Smooth muscle cell (in vitro differentiated cells): ENCODE measurements at regions not wholly inside any gene's neighbourhood (a gene's known extent, or its start where the extent isn't known, plus 50 kb on each side); places are given as distances from the start of the nearest gene placed in this dataset.

Source experiments
- DNase-seq: peaks from one replicate; lab custom pipeline; 2025; ENCODE audit not compliant: unreplicated experiment; lab: John Stamatoyannopoulos, UW
- H2AFZ ChIP-seq: fragments of 200-600 bp; sonication (generic); 2 replicates; pipeline ENCODE4 v1.6.0; 2016; ENCODE audit warnings: antibody characterized with exemption, low read depth, mild to moderate bottlenecking
- H3F3A ChIP-seq: fragments of 200-600 bp; sonication (generic); 2 replicates; pipeline ENCODE4 v1.6.0; 2017; ENCODE audit warnings: antibody characterized with exemption, low read depth
- H3K27ac ChIP-seq: fragments of 200-600 bp; sonication (generic); 2 replicates; pipeline ENCODE4 v1.5.1; 2016; ENCODE audit warnings: low read depth, mild to moderate bottlenecking
- H3K27me3 ChIP-seq: fragments of 200-600 bp; sonication (generic); 2 replicates; pipeline ENCODE4 v1.6.1; 2016; ENCODE audit warnings: low read depth, mild to moderate bottlenecking
- H3K36me3 ChIP-seq: fragments of 200-600 bp; sonication (generic); 2 replicates; pipeline ENCODE4 v1.5.1; 2016; ENCODE audit warnings: low read depth
- H3K4me1 ChIP-seq: fragments of 200-600 bp; sonication (generic); 2 replicates; pipeline ENCODE4 v1.5.1; 2016; ENCODE audit warnings: low read depth
- H3K4me2 ChIP-seq: fragments of 200-600 bp; sonication (generic); 2 replicates; pipeline ENCODE4 v1.6.0; 2016; ENCODE audit warnings: mild to moderate bottlenecking
- H3K4me3 ChIP-seq: fragments of 200-600 bp; sonication (generic); 2 replicates; pipeline ENCODE4 v1.5.1; 2016; ENCODE audit warnings: mild to moderate bottlenecking
- H3K79me2 ChIP-seq: fragments of 200-600 bp; sonication (generic); 2 replicates; pipeline ENCODE4 v1.6.0; 2016; ENCODE audit warnings: low read depth, mild to moderate bottlenecking
- H3K9ac ChIP-seq: fragments of 200-600 bp; sonication (generic); 2 replicates; pipeline ENCODE4 v1.6.0; 2016; ENCODE audit warnings: low read depth
- H3K9me3 ChIP-seq: fragments of 200-600 bp; sonication (generic); replicated peaks from 2 replicates; pipeline ENCODE4 v1.5.1; 2016; ENCODE audit warnings: low read depth
- H4K20me1 ChIP-seq: fragments of 200-600 bp; sonication (generic); 2 replicates; pipeline ENCODE4 v1.6.0; 2016; ENCODE audit warnings: low read depth
- CTCF ChIP-seq: fragments of 200-600 bp; sonication (generic); IDR thresholded peaks from 2 replicates; pipeline ENCODE4 v1.5.1; 2017; ENCODE audit warnings: borderline replicate concordance, mild to moderate bottlenecking, antibody characterized with exemption; ENCODE audit not compliant: insufficient read depth, poor library complexity, severe bottlenecking
- WGBS: methylation state at CpG from one replicate; pipeline ENCODE4 v1.1.7; 2016; ENCODE audit warnings: low lambda C conversion rate; 5-methylcytosine and 5-hydroxymethylcytosine counted together

DNA sequence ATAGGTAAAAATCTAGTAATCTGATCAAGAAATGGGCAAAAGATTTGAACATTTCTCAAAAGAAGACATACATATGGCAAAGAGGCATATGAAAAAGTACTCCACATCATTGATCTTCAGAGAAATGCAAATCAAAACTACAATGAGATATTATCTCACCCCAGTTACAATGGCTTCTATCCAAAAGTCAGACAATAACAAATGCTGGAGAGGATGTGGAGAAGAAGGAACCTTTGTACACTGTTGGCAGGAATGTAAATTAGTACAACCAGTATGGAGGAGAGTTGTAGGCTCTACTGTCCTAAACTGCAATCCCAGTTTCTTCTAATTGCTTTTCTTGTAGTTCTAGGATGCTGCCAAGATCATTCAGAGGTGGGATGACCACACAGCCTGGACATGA lies 193.5 kb upstream of the RFX3 start:
- Histone ChIP-seq H2AFZ (no peak overlapping the region), H3F3A (no peaks in the 10 kb centered on the region), H3K9me3 (no peaks in the 10 kb centered on the region), H4K20me1 (no peaks in the 10 kb centered on the region), H3K4me1 (no peaks in the 10 kb centered on the region), H3K27me3 (no peaks in the 10 kb centered on the region), H3K36me3 (no peaks in the 10 kb centered on the region), H3K4me2 (no peak overlapping the region), H3K9ac (no peak overlapping the region), H3K4me3 (no peak overlapping the region), H3K27ac (no peak overlapping the region), H3K79me2 (no peaks in the 10 kb centered on the region)
- TF ChIP-seq CTCF = no peak
- DNase-seq = no peak

DNA sequence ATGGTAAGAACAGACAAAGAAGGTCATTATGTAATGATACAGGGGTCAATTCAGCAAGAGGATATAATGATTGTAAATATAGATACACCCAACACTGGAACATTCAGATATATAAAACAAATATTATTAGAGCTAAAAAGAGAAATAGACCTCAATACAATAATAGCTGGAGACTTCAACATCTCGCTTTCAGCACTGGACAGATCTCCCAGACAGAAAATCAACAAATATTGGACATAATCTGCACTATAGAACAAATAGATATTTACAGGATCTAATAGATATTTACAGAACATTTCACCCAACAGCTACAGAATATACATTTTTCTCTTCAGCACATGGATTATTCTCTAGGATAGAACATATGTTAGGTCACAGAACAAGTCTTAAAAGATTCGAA lies 190.6 kb upstream of the RFX3 start:
- Histone ChIP-seq H3K4me1 (no peaks in the 10 kb centered on the region), H3K4me2 (no peak overlapping the region), H3K9ac (no peak overlapping the region), H3K36me3 (no peaks in the 10 kb centered on the region), H3K27me3 (no peaks in the 10 kb centered on the region), H3F3A (no peaks in the 10 kb centered on the region), H3K79me2 (no peaks in the 10 kb centered on the region), H3K27ac (no peak overlapping the region), H3K4me3 (no peak overlapping the region), H3K9me3 (no peaks in the 10 kb centered on the region), H4K20me1 (no peaks in the 10 kb centered on the region), H2AFZ (no peak overlapping the region)
- WGBS = 94% methylated on average over 2 of the region's 2 CpGs
- no peak for DNase-seq
- TF ChIP-seq CTCF = no peak

DNA sequence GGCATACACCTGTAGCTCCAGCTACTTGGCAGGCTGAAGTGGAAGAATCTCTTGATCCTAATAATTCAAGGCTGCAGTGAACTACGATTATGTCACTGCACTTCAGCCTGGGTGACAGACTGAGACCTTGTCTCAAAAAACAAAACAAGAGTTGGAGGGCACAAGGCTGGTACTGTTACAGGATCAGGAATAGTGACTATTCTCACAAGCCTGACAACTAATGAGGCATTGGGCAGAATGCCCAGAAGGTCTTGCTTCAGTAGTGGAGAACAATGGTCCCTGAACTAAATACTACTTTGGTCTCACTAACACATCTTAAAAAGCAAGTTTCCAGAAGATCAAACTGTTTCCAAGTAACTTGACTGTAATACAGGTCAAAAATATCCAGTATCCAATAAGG lies 182.9 kb upstream of the RFX3 start:
- no peak for TF ChIP-seq CTCF
- Histone ChIP-seq H3K79me2 (no peaks in the 10 kb centered on the region), H2AFZ (no peak overlapping the region), H3K4me1 (no peaks in the 10 kb centered on the region), H3K9ac (no peak overlapping the region), H3K4me2 (no peak overlapping the region), H3F3A (no peaks in the 10 kb centered on the region), H4K20me1 (no peaks in the 10 kb centered on the region), H3K9me3 (no peaks in the 10 kb centered on the region), H3K27me3 (no peaks in the 10 kb centered on the region), H3K4me3 (no peak overlapping the region), H3K27ac (no peak overlapping the region), H3K36me3 (no peaks in the 10 kb centered on the region)
- 89% methylated on average over 1 of the region's 1 CpG for WGBS
- DNase-seq = no peak

- H4K20me1 ChIP-seq = no peaks in the 10 kb centered on the region
- no peak for TF ChIP-seq CTCF
- 86% methylated on average over 2 of the region's 2 CpGs for WGBS
- H2AFZ ChIP-seq = no peak overlapping the region
- no peaks in the 10 kb centered on the region for H3K27me3 ChIP-seq
- no peak for DNase-seq
- H3F3A ChIP-seq = no peaks in the 10 kb centered on the region
- H3K36me3 ChIP-seq = no peaks in the 10 kb centered on the region
- no peaks in the 10 kb centered on the region for H3K79me2 ChIP-seq
- no peak overlapping the region for H3K9ac ChIP-seq
- H3K4me2 ChIP-seq = no peak overlapping the region
- no peak overlapping the region for H3K27ac ChIP-seq
- H3K4me1 ChIP-seq = no peaks in the 10 kb centered on the region
- no peaks in the 10 kb centered on the region for H3K9me3 ChIP-seq
- no peak overlapping the region for H3K4me3 ChIP-seq
Observed at GRCh38 chr9:3704890-3705289, 179.1 kb upstream of the RFX3 start.
